Fibroblast of skin of abdomen (primary cell): ENCODE measurements at regions not wholly inside any gene's neighbourhood (a gene's known extent, or its start where the extent isn't known, plus 50 kb on each side); places are given as distances from the start of the nearest gene placed in this dataset.

Source experiments
- DNase-seq: peaks from one replicate; pipeline ENCODE4 v3.0.0-alpha.2; 2013

- no peak for DNase-seq
Measured at GRCh38 chr6:141151710-141152417, 980.9 kb upstream of the GJE1 start.

GRCh38 chr6:141141870-141142269, 990.9 kb upstream of the GJE1 start:
- no peak for DNase-seq

- no peak for DNase-seq
Measured at GRCh38 chr6:141140905-141141304, 991.8 kb upstream of the GJE1 start.

- DNase-seq: no peak
Measured at GRCh38 chr6:141139461-141139860, 993.3 kb upstream of the GJE1 start.

GRCh38 chr6:141134723-141135122, 998.0 kb upstream of the GJE1 start:
- peak; percentile 5 for DNase-seq

GRCh38 chr6:141133836-141134235, 998.9 kb upstream of the GJE1 start:
- peak; percentile 4 for DNase-seq

- peak; percentile 73 for DNase-seq
Measured at GRCh38 chr6:141133346-141133745, 999.4 kb upstream of the GJE1 start.

GRCh38 chr6:141131616-141132015, 1001.1 kb upstream of the GJE1 start:
- DNase-seq: no peak

- no peak for DNase-seq
Measured at GRCh38 chr6:141123497-141123896, 1009.2 kb upstream of the GJE1 start.

- DNase-seq: no peak
Measured at GRCh38 chr6:141123049-141123448, 1009.7 kb upstream of the GJE1 start.

GRCh38 chr6:141118991-141119390, 1013.7 kb upstream of the GJE1 start:
- DNase-seq: no peak

- peak; percentile 22 for DNase-seq
Measured at GRCh38 chr6:141117874-141118273, 1014.9 kb upstream of the GJE1 start.

- peak; percentile 61 for DNase-seq
Measured at GRCh38 chr6:141110481-141110880, 1022.2 kb upstream of the GJE1 start.

GRCh38 chr6:141107591-141108160, 1025.0 kb upstream of the GJE1 start:
- DNase-seq: peak; percentile 64

- peak; percentile 88 for DNase-seq
Measured at GRCh38 chr6:141105481-141105880, 1027.2 kb upstream of the GJE1 start.

GRCh38 chr6:141103246-141103645, 1029.5 kb upstream of the GJE1 start:
- peak; percentile 72 for DNase-seq

GRCh38 chr6:141097471-141097870, 1035.3 kb upstream of the GJE1 start:
- no peak for DNase-seq

GRCh38 chr6:141095308-141095707, 1037.4 kb upstream of the GJE1 start:
- DNase-seq: no peak

- DNase-seq: no peak
Measured at GRCh38 chr6:141088171-141088570, 1044.6 kb upstream of the GJE1 start.

- DNase-seq: no peak
Measured at GRCh38 chr6:141077355-141078333, 1055.1 kb upstream of the GJE1 start.

GRCh38 chr6:141057761-141058160, 1075.0 kb upstream of the GJE1 start:
- DNase-seq: no peak

- DNase-seq: no peak
Measured at GRCh38 chr6:141056945-141057625, 1075.6 kb upstream of the GJE1 start.

- no peak for DNase-seq
Measured at GRCh38 chr6:141050471-141050870, 1082.3 kb upstream of the GJE1 start.
